Sigmoid colon (tissue), 4 donors: ENCODE measurements at regions not wholly inside any gene's neighbourhood (a gene's known extent, or its start where the extent isn't known, plus 50 kb on each side); places are given as distances from the start of the nearest gene placed in this dataset.
"Not testable (repeated sequence)": the region's sequence is repeated elsewhere in the genome, so short reads cannot be mapped to it uniquely, and the experiment has no call there.

ENCODE experiments used
- EP300 ChIP-seq, 4 donors: sonication (generic); formaldehyde crosslinking; IDR thresholded peaks; one replicate each; pipeline ENCODE4 v1.6.1; 2017; ENCODE audit warnings: antibody characterized with exemption in 4 of 4
- POLR2A ChIP-seq, 2 donors: fragments of 450-650 bp; IDR thresholded peaks; one replicate each; pipeline ENCODE4 v1.6.1; 2016; ENCODE audit warnings: antibody characterized with exemption in 2 of 2, mild to moderate bottlenecking in 2 of 2, moderate library complexity in 2 of 2
- POLR2AphosphoS5 ChIP-seq, 4 donors: sonication (generic); formaldehyde crosslinking; IDR thresholded peaks; one replicate each; pipeline ENCODE4 v1.6.1; 2017; ENCODE audit warnings: antibody characterized with exemption in 4 of 4
- TF ChIP-seq, protein P1 (sequence below), 4 experiments: fragments of 450-650 bp in 3 of 4; fragments of 200-600 bp in 1 of 4; IDR thresholded peaks; one replicate each; pipeline ENCODE4 v1.5.1; 2016 to 2019; ENCODE audit warnings: antibody characterized with exemption in 4 of 4, mild to moderate bottlenecking in 3 of 4, moderate library complexity in 2 of 4

DNA sequence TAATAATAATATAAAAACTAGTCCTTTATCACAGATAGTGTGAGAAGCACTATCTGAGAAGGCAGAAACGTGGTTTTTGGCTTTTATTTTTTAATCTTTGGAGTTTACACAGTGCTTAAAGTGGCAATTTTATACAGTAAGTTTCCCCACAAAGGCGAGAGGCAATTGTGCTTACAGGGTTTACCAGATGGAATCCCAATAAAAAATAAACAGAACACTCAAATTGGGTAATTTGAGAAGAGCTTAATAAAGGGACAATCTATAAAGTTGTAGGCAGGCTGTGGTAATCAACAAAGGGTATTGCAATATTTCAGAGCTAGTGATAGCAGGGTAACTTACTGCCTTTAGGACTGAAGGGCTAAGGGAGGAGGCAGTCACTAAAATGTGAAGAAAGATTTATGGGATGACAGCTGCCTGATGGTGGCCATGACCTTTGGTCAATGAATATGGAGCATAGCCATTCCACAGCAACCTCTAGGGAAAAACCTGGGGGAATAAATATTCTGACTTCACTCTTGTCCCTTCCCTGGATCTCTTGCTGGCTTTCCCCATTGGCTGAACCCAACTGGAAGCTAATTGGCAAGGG lies 108.9 kb upstream of the GPR39 start:
- not testable (repeated sequence) for TF ChIP-seq POLR2AphosphoS5, POLR2A, EP300 (IDR thresholded peaks at IDR 0.05)
- TF ChIP-seq, protein P1, sequence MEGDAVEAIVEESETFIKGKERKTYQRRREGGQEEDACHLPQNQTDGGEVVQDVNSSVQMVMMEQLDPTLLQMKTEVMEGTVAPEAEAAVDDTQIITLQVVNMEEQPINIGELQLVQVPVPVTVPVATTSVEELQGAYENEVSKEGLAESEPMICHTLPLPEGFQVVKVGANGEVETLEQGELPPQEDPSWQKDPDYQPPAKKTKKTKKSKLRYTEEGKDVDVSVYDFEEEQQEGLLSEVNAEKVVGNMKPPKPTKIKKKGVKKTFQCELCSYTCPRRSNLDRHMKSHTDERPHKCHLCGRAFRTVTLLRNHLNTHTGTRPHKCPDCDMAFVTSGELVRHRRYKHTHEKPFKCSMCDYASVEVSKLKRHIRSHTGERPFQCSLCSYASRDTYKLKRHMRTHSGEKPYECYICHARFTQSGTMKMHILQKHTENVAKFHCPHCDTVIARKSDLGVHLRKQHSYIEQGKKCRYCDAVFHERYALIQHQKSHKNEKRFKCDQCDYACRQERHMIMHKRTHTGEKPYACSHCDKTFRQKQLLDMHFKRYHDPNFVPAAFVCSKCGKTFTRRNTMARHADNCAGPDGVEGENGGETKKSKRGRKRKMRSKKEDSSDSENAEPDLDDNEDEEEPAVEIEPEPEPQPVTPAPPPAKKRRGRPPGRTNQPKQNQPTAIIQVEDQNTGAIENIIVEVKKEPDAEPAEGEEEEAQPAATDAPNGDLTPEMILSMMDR (IDR thresholded peaks at IDR 0.05) = not testable (repeated sequence)
